ENCODE measurements at regions not wholly inside any gene's neighbourhood (a gene's known extent, or its start where the extent isn't known, plus 50 kb on each side); places are given as distances from the start of the nearest gene placed in this dataset.
A peak's percentile ranks its signal among the peaks of the same experiment; 100 is the strongest.

GRCh38 chr13:65656740-65657329 lies 1573.3 kb downstream of the PCDH9 start:
- H3K9me3 ChIP-seq (ENCODE audit: insufficient read depth, low read length): no peaks in the 10 kb centered on the region
- no peak overlapping the region for H3K4me2 ChIP-seq (ENCODE audit: low read depth, low read length, poor library complexity, severe bottlenecking)
- no peaks in the 10 kb centered on the region for H4K20me1 ChIP-seq (ENCODE audit: low read depth, low read length)
- H3K27me3 ChIP-seq (ENCODE audit: low read length): no peaks in the 10 kb centered on the region
- H3F3A ChIP-seq (ENCODE audit: insufficient read depth): 0 out of 2 replicates have a peak, but pooled peaks cover 4% of the 10 kb centered on the region
- H3K27ac ChIP-seq (ENCODE audit: low read depth, low read length): no peak overlapping the region
- TF ChIP-seq, protein P1, sequence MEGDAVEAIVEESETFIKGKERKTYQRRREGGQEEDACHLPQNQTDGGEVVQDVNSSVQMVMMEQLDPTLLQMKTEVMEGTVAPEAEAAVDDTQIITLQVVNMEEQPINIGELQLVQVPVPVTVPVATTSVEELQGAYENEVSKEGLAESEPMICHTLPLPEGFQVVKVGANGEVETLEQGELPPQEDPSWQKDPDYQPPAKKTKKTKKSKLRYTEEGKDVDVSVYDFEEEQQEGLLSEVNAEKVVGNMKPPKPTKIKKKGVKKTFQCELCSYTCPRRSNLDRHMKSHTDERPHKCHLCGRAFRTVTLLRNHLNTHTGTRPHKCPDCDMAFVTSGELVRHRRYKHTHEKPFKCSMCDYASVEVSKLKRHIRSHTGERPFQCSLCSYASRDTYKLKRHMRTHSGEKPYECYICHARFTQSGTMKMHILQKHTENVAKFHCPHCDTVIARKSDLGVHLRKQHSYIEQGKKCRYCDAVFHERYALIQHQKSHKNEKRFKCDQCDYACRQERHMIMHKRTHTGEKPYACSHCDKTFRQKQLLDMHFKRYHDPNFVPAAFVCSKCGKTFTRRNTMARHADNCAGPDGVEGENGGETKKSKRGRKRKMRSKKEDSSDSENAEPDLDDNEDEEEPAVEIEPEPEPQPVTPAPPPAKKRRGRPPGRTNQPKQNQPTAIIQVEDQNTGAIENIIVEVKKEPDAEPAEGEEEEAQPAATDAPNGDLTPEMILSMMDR (IDR thresholded peaks at IDR 0.05; ENCODE audit: insufficient read depth, low read length, poor library complexity, severe bottlenecking): peak; percentile 53
- no peak for TF ChIP-seq EZH2phosphoT487 (conservative IDR thresholded peaks at IDR 0.05; ENCODE audit: low read length)
- H2AFZ ChIP-seq (ENCODE audit: low read depth, low read length, severe bottlenecking): no peak overlapping the region
- no peaks in the 10 kb centered on the region for H3K36me3 ChIP-seq (ENCODE audit: low read length)
- H3K79me2 ChIP-seq (ENCODE audit: insufficient read depth, low read length): no peaks in the 10 kb centered on the region
- H3K9ac ChIP-seq (ENCODE audit: low read length): no peak overlapping the region
- H3K4me3 ChIP-seq (ENCODE audit: insufficient read depth, low read length, poor library complexity, severe bottlenecking): no peak overlapping the region
- no peaks in the 10 kb centered on the region for H3K9me2 ChIP-seq (replicated peaks; ENCODE audit: insufficient read depth, low read length)

- Histone ChIP-seq H3K36me3 (ENCODE audit: low read length) (no peaks in the 10 kb centered on the region), H3K4me2 (ENCODE audit: low read depth, low read length, poor library complexity, severe bottlenecking) (no peak overlapping the region), H3K9me2 (replicated peaks; ENCODE audit: insufficient read depth, low read length) (no peaks in the 10 kb centered on the region), H3K9ac (ENCODE audit: low read length) (no peak overlapping the region), H3F3A (ENCODE audit: insufficient read depth) (0 out of 2 replicates have a peak, but pooled peaks cover 4% of the 10 kb centered on the region), H2AFZ (ENCODE audit: low read depth, low read length, severe bottlenecking) (peak overlapping the region; percentile 25), H3K27ac (ENCODE audit: low read depth, low read length) (no peak overlapping the region), H3K9me3 (ENCODE audit: insufficient read depth, low read length) (no peaks in the 10 kb centered on the region), H3K27me3 (ENCODE audit: low read length) (no peaks in the 10 kb centered on the region), H3K79me2 (ENCODE audit: insufficient read depth, low read length) (no peaks in the 10 kb centered on the region), H4K20me1 (ENCODE audit: low read depth, low read length) (no peaks in the 10 kb centered on the region), H3K4me3 (ENCODE audit: insufficient read depth, low read length, poor library complexity, severe bottlenecking) (no peak overlapping the region)
- TF ChIP-seq, protein P1 (IDR thresholded peaks at IDR 0.05; ENCODE audit: insufficient read depth, low read length, poor library complexity, severe bottlenecking): no peak
- no peak for TF ChIP-seq EZH2phosphoT487 (conservative IDR thresholded peaks at IDR 0.05; ENCODE audit: low read length)
Measured at GRCh38 chr13:65653613-65654012, 1576.5 kb downstream of the PCDH9 start.

DNA sequence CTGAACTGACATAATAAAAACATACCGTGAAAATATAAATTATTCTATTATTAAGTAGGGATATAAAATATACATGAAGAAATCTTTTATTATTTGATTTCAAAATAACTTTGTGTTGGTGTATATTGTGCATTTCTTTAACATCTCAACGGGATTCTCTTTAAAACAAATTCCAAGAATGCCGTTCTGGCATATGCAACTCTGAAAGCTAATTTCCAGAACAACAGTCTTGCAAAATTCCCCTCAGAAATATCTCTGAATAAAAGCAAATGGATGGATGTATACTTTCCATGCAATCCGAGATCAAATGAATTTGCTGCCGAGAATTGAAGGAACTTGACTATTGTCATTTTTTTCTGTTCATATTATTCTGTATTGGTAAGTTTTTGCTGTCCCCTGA lies 1579.8 kb downstream of the PCDH9 start:
- Histone ChIP-seq H3K79me2 (ENCODE audit: insufficient read depth, low read length) (no peaks in the 10 kb centered on the region), H3K4me2 (ENCODE audit: low read depth, low read length, poor library complexity, severe bottlenecking) (no peak overlapping the region), H3K27ac (ENCODE audit: low read depth, low read length) (no peak overlapping the region), H3K9ac (ENCODE audit: low read length) (no peak overlapping the region), H4K20me1 (ENCODE audit: low read depth, low read length) (no peaks in the 10 kb centered on the region), H3K9me2 (replicated peaks; ENCODE audit: insufficient read depth, low read length) (no peaks in the 10 kb centered on the region), H2AFZ (ENCODE audit: low read depth, low read length, severe bottlenecking) (no peak overlapping the region), H3F3A (ENCODE audit: insufficient read depth) (0 out of 2 replicates have a peak, but pooled peaks cover 2% of the 10 kb centered on the region), H3K27me3 (ENCODE audit: low read length) (no peaks in the 10 kb centered on the region), H3K36me3 (ENCODE audit: low read length) (no peaks in the 10 kb centered on the region), H3K4me3 (ENCODE audit: insufficient read depth, low read length, poor library complexity, severe bottlenecking) (no peak overlapping the region), H3K9me3 (ENCODE audit: insufficient read depth, low read length) (no peaks in the 10 kb centered on the region)
- TF ChIP-seq EZH2phosphoT487 (conservative IDR thresholded peaks at IDR 0.05; ENCODE audit: low read length): no peak
- TF ChIP-seq, protein P1 (IDR thresholded peaks at IDR 0.05; ENCODE audit: insufficient read depth, low read length, poor library complexity, severe bottlenecking): no peak

Data from SU-DHL-6 (cell line).